GM18502 (cell line): ENCODE measurements at regions not wholly inside any gene's neighbourhood (a gene's known extent, or its start where the extent isn't known, plus 50 kb on each side); places are given as distances from the start of the nearest gene placed in this dataset.

ENCODE experiments used
- ATAC-seq: cut with Tn5 transposase; IDR thresholded peaks from one replicate; pipeline ENCODE4 v1.9.1; 2021; ENCODE audit warnings: mild to moderate bottlenecking; ENCODE audit not compliant: unreplicated experiment, poor library complexity

DNA sequence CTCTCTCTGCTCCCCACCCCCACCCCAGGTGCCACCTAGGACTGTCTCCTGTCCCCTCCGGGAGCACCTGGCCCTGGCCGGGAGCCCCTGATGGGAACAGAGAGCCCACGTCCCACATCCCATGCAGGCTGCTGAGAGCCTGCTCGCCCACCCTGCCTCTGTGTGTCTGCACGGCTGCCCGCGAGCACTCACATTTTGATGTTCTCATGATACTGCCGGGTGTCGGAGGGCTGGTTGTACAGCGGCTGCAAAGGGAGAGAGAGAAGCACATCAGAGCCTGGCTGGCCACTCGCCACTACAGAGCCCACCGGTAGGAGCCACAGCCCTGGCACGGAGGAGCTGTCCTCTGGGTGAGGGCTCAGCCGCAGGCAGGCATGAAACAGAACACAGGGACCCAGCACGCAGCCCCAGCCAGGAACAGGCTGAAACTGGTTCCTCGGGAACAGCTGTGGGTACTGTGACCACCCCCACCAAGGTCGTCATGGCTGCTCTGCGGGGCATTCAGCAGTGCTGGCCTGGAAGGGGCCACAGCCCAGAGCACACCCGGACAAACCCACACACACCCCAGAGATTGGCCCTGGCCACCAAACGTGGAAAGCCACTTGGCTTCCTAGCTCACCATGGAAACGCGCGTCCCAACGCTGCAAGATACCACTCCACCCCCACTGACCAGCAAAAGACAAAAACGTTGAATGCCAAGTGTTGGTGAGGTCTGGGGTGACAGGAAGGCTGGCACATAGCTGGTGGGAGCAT lies 117.6 kb downstream of the NCOR2 start:
- ATAC-seq = no peak

- no peak for ATAC-seq
Measured at GRCh38 chr12:124448955-124449622, 118.3 kb downstream of the NCOR2 start.

DNA sequence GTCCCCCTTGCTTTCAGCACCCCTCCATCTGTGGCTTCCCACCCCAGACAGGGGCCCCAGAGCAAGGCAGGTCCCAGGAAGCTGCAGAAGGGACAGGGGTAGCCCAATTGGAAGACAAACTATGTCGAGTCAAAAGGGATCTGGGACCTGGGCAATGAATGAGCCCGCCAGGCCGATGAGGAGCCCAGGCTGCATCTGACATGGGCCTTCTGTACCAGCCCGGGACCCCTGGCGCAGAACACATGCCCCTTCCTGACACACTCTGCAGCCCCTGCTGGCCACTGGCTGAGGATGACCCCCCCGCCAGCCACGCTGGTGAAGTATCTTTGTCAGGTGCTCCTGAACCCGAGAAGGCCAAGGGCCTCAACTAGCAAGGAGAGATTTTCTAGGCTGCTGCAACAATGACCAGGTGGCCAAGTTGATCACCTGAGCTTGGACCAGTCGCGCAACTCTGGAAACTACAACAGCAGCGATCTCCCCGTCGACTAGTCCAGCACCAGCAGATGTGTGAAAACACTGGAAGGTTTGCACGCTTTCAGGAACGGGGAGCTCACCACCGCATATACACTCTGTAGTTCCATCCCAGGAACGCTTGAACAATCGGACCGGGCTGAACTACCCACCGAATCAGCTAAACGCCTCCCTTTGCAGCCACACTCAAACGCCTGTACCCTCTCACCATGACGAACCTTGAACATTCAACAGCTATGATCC lies 119.0 kb downstream of the NCOR2 start:
- no peak for ATAC-seq

GRCh38 chr12:124446364-124446763 lies 121.0 kb downstream of the NCOR2 start:
- no peak for ATAC-seq

DNA sequence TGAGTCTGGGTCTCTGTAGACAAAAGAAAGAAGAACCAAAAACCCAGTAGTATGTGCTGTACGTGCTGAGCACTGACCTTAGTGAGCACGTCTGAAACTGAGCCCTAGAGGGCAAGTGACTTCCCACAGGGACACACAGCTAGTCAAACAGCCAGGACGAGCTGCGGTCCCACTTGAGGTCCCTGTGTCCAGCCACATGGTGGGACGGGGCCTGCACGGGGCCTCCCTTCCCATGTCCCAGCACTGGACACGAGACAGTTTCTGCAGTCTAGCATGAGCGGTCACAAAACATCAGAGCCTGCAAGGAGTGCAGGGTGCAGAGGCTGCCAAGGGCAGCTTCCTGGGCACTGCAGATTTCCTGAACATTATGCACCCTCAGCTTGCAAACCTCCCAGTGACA lies 121.6 kb downstream of the NCOR2 start:
- no peak for ATAC-seq

- ATAC-seq = no peak
Measured at GRCh38 chr12:124445121-124445718, 122.2 kb downstream of the NCOR2 start.

DNA sequence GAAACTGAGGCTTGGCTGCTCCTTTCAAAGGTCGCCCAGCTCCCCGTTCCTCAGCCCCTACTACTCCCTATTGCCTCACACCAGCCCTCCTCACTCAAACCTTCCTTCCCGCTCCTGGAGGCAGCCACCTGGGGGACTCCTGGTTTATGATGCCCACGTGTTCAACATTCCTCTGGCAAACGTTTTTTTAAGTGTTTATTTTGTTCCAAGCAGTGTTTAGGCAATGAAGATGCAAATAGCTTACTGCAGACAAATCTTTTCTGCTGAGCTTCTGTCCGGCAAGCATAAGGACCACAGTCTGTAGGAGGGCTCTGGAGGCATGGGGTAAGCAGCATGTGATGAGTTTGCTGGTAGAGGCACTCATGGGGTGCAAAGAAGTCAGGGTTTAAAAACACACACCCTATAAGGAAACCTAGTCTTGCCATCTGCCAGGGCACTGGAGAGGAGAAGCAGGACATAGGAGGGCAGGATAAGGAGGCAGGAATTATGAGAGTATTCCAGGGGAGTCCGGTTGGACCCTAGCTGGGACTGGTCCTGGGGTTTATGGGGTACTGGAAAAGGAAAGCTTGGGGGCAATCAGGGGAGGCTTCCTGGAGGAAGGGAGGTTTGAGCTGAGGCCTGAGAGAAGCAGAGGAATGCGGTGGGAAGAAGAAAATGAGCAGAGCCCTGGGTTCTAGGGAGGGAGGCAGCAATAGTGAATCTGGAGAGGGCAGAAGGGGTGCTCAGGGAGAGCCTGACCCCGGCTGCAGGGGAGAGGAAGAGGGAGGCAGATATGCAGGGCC lies 123.3 kb downstream of the NCOR2 start:
- no peak for ATAC-seq

DNA sequence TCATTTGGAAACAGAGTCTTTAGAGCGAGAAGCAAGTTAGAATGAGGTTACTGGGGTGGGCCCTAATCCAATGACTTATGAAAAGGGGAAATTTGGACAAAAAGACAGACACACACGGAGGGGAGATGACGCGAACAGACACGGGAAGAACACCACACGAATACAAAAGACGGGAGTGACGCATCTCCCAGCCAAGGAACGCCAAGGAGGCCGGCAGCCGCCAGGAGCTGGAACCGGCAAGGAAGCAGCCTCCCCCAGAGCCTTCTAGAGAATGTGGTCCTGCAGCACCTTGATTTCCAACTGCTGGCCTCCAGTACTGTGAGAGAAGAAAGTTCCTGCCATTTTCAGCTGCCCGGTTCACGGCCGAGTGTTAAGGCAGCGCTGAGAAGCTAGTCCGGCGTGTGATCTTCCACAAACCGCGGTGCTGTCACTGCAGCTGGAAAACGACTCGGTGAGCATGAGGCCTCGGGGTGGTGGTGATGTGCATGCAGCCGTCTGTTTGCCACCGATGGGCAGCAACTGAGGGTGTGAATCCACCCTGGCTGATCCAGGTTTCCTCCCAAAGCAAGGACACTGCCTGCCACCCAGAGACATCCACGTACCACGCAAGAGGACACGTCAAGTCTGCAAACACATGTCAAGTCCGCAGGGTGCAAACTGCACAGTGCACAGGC lies 124.5 kb downstream of the NCOR2 start:
- ATAC-seq = no peak

- no peak for ATAC-seq
Measured at GRCh38 chr12:124442281-124442680, 125.1 kb downstream of the NCOR2 start.

DNA sequence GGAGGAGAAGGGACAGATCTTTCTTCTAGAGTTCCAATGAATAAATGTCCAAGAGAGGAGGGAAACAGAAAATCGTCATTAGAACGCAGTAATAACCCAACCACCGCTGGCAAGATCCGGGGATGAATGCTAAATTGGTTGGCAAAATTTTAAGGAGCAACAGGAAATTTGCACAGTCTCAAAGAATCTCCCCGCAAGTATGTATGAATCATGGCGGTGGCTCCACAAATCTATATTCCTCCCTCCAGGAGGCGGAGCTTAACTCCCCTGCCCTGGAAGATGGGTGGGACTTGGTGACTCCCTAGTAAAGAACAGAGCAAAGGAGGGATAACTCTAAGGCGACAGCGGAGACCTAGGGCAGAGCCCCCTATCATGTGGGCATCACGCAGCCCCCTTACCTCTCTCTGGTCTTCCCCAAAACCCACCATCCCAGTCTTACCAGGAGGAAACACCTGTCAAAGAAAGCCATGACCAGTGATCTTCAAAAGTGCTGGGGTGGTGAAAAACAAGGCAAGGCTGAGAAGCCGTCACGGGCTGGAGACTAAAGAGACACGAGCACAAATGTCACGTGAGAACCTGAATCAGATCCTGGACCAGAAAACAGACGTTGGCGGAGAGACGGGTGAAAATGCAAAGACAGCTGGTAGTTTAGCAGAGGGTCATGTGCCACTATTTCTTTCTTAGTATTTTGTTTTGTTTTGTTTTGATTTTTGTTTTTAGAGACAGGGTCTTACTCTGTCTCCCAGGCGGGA lies 125.8 kb downstream of the NCOR2 start:
- no peak for ATAC-seq

- no peak for ATAC-seq
Measured at GRCh38 chr12:124440841-124441381, 126.5 kb downstream of the NCOR2 start.

DNA sequence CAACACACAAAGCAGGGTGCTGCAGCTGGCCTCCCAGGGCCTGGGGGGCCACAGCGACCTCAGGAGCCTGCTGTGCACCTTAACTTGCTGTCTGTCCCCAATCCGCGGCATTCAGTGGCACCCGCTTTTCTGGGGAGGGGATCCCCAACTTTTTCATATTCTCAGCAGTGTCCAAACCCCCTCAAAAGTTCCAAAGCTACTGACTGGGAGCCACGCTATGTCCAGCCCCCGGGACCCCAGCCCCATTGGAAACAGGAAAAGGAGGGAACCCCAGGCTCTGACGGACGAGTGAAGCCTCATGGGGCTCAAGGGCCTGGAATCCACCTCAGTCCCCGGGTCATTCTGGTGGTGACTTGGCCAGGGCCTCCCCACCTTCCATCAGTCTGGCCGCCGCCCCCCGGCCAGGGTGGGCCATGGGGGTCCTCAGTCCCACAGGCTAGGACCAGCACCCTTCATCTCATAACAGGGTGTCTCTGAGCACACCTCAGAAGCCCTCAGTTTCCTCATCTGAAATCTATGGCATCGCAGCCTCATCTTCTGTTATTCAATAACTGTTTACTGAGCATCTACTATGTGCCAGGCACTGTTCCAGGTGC lies 127.3 kb downstream of the NCOR2 start:
- ATAC-seq = no peak

DNA sequence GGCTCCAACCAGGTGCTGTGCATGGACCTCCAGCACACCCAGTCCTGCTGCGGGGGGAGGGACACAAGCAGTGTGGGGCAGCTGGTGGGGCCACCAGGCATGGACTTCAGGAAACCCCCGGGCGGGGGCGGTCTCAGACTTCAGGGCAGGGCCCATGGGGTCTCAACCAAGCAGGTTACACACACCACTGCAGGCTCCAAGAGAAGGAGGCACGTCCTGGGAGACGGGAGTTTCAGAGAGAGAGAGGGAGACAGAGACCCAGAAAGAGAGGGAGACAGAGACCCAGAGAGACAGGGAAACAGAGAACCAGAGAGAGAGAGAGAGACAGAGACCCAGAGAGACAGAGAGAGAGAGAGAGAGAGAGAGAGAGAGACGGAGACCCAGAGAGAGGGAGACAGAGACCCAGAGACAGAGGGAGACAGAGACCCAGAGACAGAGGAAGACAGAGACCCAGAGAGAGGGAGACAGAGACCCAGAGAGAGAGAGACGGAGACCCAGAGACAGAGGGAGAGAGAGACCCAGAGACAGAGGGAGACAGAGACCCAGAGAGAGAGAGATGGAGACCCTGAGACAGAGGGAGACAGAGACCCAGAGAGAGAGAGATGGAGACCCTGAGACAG lies 128.9 kb downstream of the NCOR2 start:
- ATAC-seq = no peak

GRCh38 chr12:124437617-124438436 lies 129.6 kb downstream of the NCOR2 start:
- ATAC-seq = no peak

DNA sequence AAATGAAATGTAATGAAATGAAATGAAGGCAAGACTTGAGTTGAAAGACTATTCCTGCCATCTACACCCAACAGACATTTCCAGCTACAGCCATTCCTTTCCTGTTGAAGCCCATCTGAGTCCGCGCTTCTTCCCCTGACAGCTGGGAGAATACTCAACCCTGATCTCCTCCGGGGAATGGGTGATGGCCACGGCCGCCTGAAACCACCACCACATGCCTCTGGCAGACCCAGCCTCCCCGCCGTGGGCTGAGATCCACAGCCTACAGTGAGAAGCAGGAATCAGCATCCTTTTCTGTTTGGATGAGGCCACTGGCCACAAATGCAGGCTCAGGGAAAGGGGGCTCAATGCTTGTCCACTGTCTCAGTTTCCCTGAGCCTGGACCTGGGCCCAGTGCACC lies 130.3 kb downstream of the NCOR2 start:
- no peak for ATAC-seq

- no peak for ATAC-seq
Measured at GRCh38 chr12:124436366-124436765, 131.0 kb downstream of the NCOR2 start.

GRCh38 chr12:124435806-124436345 lies 131.5 kb downstream of the NCOR2 start:
- no peak for ATAC-seq
